ENCODE measurements at regions not wholly inside any gene's neighbourhood (a gene's known extent, or its start where the extent isn't known, plus 50 kb on each side); places are given as distances from the start of the nearest gene placed in this dataset.

DNA sequence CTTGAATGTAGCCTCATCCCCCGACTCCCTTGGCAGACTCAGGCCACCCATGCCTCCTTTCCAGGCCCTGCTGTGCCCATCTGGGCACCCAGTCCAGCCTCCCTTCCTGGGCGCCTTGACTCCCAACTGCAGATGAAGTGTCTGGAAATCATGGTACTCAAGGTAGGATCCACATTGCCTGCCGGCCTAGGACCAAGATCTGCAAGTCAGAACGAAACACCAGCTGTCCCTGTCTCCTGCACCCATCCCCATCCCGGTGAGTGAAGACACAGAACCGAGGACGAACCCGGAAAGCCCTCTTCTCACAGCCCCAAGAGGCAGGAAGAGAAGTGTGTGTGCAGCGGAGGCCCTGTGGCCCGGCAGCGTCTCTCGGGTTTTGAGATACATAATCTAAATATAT lies 205.1 kb downstream of the EMX2 start:
- TF ChIP-seq POLR2A (IDR thresholded peaks at IDR 0.05) = no peak
- TF ChIP-seq CTCF (IDR thresholded peaks at IDR 0.05 in 4 of 5, conservative IDR thresholded peaks at IDR 0.05 in 1 of 5) = no peak

Measured in gastrocnemius medialis (tissue), 4 donors.